Adrenal gland (tissue), 5 donors: ENCODE measurements at regions not wholly inside any gene's neighbourhood (a gene's known extent, or its start where the extent isn't known, plus 50 kb on each side); places are given as distances from the start of the nearest gene placed in this dataset.

ENCODE experiments used
- POLR2A ChIP-seq, 2 donors: fragments of 450-650 bp; IDR thresholded peaks; one replicate each; pipeline ENCODE4 v1.6.1; 2017; ENCODE audit warnings: antibody characterized with exemption in 2 of 2, mild to moderate bottlenecking in 2 of 2, moderate library complexity in 1 of 2
- TF ChIP-seq, protein P1 (sequence below), 6 experiments: fragments of 450-650 bp in 4 of 6; fragments of 200-600 bp in 2 of 6; sonication (generic) in 1 of 6; IDR thresholded peaks; 1 replicate in 5 of 6; 2 replicates in 1 of 6; pipeline versions ENCODE4 v1.5.1 to v1.8.0; 2016 to 2021; ENCODE audit warnings: antibody characterized with exemption in 6 of 6, mild to moderate bottlenecking in 2 of 6, moderate library complexity in 1 of 6
- donor health status: DM: no; HTN: no; CAD: no.

DNA sequence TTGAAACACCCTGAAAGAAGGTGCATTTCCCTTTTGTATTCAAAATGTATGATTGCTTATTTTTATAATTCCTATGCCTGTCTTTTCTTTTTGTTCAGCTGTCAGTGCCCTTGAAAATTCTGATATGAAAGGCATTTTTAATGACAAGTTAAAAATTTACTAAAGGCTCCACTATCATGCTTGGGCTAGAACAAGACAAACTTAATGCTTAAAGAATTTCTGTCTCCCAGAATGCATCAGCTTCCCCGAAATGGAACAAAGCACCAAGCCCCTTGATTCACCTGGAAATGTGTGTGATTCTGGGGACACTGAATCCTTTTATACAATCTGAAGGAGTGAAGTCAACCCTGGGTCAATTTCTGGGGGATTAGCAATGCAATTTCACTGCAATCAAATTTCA is 457.5 kb downstream of the LMO4 start:
- TF ChIP-seq, protein P1, sequence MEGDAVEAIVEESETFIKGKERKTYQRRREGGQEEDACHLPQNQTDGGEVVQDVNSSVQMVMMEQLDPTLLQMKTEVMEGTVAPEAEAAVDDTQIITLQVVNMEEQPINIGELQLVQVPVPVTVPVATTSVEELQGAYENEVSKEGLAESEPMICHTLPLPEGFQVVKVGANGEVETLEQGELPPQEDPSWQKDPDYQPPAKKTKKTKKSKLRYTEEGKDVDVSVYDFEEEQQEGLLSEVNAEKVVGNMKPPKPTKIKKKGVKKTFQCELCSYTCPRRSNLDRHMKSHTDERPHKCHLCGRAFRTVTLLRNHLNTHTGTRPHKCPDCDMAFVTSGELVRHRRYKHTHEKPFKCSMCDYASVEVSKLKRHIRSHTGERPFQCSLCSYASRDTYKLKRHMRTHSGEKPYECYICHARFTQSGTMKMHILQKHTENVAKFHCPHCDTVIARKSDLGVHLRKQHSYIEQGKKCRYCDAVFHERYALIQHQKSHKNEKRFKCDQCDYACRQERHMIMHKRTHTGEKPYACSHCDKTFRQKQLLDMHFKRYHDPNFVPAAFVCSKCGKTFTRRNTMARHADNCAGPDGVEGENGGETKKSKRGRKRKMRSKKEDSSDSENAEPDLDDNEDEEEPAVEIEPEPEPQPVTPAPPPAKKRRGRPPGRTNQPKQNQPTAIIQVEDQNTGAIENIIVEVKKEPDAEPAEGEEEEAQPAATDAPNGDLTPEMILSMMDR (IDR thresholded peaks at IDR 0.05), result no peak
- TF ChIP-seq POLR2A (IDR thresholded peaks at IDR 0.05), result no peak
